ENCODE measurements at regions not wholly inside any gene's neighbourhood (a gene's known extent, or its start where the extent isn't known, plus 50 kb on each side); places are given as distances from the start of the nearest gene placed in this dataset.

DNA sequence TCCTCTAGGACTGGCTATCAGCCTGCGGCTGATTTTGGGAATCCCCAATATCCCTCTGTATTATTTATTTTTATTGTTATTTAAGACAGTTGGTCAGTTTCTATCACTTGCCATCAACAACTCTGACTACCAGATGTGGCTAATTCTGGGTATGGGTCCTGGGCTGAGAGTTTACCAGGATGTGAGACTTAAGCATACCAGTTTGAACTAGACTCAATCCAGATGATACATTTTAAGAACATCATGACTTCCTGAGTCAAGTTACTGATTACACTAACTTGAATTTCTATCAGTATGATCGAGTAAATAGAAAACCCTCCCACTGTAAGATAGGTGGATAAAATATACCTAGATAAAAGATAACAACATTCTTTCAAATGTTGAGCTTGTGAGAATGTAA is 634.0 kb downstream of the MAT2B start:
- TF ChIP-seq CTCF (IDR thresholded peaks at IDR 0.05) (no peak), POLR2A (IDR thresholded peaks at IDR 0.05) (no peak)

Data from thyroid gland (tissue), 4 donors.